NCI-H226 (cell line): ENCODE measurements at regions not wholly inside any gene's neighbourhood (a gene's known extent, or its start where the extent isn't known, plus 50 kb on each side); places are given as distances from the start of the nearest gene placed in this dataset.

Source experiments
- DNase-seq: peaks from one replicate; pipeline ENCODE4 v3.0.0-alpha.2; 2015

DNA sequence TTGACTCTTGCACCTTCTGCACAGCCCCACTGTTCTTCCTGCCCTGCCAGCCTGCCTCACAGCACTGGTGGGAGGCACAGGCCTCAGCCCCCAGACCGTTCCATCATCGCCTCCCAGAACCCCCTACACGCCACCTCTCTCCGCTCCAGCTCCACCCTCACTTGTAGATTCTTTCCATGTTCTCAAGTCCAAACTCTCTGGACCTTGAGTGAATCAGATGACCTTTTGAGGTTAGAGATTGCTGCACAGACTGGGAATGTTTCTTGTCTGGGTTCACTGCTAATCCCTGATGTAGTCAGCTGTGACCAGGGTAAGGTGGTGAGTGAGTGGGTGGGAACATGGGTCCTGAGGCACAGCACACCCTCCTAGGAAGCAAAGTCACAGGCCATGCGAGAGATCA is 272.4 kb downstream of the IRF8 start:
- peak; percentile 76 for DNase-seq

DNA sequence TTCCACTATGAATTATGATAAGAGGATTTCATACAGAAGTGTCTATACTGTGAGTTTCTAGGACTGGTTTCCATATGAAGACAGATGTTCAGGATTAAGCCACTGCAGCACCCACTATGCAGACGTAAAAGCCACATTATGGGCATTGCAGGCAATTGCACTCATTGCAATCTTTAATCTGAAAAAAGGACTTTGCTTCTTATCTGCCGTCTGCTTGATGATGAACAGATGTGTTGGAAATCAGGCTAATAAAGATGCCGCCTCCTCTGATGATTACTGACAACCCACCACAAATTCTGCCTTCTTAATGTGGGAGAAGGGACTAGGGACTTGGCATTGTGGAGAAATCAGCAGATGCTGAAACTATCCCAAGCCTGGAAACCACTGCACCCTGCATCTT is 276.9 kb downstream of the IRF8 start:
- no peak for DNase-seq

DNA sequence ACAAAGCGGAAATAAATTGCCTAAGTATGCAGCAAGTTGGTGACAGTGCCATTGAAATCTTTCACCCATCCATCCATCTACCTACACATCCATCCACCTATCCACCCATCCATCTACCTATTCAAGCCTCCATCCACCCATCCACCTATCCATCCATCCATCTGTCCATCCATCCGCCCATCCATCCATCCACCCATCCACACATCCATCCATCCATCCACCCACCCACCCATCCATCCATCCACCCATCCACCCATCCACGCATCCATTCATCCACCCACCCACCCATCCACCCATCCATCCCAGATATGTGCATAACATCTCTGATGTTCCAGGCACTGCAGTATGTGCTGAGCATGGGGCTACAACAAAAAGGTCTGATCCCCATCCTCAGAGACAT is 277.5 kb downstream of the IRF8 start:
- DNase-seq, result no peak

DNA sequence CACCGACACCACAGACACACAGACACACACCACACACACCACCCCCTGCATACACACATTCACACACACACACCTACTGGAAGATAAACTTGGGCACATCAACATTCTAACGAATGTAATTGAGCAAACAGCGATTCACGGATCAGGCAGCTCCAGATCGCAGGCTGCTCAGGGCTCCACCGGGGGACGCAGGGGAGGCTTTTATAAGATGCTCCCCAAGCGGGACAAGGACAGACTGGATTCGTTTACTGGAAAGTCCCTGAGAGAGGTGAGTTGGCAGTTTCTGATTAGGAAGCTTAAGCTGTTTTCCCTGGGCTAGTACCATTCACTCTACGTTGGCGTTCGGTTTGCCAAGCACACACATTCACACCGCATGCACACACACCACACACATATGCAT is 281.3 kb downstream of the IRF8 start:
- no peak for DNase-seq

DNA sequence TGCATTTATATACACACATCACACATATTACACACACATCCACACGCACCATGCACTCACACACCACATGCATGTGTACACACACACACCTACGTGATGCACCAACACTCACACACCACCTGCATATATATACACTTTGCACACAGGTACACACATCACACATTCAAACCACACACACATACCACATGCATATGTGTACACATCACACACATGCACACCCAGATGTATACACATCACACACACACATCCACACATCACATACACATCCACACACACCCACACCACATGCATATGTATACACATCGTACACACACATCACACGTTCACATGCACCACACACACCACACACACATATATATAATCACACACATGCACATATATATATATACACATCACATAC is 281.8 kb downstream of the IRF8 start:
- no peak for DNase-seq

DNA sequence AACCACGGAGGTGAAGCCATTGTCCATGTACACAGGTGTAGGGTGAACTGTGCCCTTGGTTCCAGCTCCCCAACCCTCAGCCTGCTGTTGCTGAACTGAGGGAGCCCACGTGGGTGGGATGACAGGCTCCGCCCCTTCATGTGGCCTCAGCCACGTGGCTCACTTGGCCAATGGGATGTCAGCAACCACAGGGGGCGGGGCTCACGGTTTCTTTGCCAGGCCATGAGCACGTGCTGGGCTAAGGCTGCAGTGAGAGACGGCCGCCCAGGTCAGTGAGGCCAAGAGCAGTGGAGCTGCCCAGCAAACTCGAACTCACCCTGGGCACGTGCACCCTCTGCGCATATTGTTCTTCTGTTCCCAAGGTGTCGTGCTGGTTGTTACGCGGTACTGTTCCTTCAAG is 282.6 kb downstream of the IRF8 start:
- DNase-seq, result no peak

DNA sequence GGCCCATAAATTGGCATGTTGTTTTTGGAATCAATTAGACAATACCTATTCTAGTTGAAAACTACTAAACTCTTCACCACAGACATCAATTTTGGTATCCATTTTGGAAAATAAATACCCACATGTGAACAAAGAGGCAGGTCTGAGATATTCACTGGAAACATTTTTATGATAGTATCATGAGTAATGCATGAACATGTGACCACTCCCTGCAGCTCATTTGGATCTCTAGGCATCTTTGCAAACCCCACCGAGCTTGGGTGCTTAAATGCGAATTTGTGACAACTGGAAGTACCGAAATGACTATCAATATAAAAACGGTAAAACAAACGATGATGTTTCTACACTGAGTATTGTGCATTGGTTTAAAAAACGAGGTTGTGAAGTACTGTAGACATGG is 285.2 kb downstream of the IRF8 start:
- no peak for DNase-seq

DNA sequence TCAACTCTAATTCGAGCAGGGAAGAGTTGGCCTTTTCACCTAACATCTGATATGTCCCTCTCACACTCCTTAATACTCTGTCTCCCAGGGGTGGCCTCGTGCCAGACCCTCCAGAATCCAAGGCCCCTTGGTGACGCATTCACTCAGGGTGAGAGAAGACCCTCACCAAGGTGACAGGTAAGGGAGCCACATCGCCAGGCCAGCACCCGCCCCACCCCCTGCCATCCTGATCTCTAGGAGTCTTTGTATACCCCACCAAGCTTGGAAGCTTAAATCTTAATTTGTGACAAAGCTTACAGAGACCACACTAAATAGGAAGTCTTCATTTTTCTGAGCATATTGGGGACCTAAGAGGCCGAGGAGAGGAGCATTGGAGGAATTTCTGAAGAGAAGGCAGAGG is 286.1 kb downstream of the IRF8 start:
- no peak for DNase-seq

DNA sequence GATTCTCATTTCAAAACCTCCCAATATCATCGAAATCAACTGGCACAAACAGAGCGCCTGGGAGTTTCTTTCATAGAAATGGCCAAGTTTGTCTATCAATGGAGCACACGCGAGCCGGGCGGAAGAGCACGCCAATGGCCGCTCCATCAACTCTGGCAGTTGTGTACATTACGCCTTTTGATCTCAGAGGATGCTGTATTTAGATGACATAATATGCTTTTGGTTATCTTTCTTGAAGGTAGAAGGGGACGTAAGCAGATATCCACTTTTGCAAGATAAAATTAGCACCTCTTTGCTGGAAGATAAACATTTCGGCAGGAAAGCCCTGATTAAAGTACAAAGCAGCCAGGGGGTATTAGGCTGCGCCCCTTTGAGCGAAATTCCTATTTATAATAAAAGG is 287.4 kb downstream of the IRF8 start:
- DNase-seq, result no peak

DNA sequence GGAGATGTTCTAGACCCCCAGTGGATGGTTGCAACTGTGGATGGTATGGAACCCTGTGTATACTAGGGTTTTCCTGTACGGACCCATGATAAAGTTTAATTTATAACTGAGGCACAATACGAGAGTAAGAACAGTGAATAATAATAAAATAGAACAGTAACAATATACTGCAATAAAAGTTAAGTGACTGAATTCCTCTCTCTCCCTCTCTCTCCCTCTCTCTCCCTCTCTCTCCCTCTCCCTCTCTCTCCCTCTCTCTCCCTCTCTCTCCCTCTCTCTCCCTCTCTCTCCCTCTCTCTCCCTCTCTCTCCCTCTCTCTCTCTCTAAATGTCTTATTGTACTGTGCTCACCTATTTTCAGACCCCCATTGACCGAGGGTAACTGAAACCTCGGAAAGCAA is 291.0 kb downstream of the IRF8 start:
- no peak for DNase-seq

DNA sequence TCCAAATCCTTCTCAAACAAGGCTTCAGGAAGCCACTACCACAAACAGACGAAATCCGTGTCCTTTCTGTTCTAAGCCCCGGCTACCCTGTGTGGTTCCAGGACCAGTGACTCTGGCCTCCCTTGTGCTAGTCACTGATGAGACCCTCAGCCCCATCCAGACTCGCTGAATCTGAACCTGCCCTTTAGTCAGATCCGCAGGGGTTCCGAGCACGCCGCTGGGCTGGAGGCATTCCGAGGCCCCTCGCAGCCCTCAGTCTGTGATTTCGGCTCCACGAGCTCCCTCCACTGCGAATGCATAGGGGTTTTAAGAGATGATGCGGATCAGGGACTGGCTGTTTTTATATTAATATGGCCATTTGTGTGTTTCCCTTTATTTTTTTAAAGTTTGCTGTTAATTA is 292.7 kb downstream of the IRF8 start:
- DNase-seq, result no peak

DNA sequence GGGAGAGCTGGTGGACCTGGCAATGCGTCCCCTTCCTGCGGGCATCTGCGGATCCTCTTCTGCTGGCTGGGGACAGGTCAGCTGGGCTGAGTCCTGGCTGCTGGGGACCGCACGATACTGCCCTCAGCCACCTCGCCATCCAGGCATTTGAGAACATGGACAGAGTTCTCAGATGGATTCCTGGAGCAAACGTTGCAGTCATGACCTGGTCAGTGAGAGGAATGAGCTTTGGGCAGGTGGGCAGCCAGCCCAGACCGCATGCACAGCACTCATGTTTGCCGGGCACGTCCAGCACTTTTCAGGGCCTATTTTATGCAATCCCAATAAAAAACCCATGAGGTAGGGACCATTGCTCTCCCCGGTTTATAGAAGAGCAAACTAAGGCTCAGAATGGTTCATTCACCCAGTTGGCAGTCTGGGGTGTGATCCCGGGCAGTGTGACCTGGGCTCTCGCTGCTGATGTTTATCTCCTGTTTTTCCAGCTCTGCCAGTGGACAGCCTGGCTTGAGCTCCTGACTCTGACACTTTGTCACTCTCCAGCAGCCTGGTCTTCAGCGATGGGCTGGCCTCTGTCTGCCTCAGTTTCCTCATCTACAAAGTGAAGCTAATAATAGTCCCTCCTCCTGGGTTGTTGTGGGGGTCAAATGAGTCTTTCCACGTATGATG is 294.7 kb downstream of the IRF8 start:
- DNase-seq, result no peak

DNA sequence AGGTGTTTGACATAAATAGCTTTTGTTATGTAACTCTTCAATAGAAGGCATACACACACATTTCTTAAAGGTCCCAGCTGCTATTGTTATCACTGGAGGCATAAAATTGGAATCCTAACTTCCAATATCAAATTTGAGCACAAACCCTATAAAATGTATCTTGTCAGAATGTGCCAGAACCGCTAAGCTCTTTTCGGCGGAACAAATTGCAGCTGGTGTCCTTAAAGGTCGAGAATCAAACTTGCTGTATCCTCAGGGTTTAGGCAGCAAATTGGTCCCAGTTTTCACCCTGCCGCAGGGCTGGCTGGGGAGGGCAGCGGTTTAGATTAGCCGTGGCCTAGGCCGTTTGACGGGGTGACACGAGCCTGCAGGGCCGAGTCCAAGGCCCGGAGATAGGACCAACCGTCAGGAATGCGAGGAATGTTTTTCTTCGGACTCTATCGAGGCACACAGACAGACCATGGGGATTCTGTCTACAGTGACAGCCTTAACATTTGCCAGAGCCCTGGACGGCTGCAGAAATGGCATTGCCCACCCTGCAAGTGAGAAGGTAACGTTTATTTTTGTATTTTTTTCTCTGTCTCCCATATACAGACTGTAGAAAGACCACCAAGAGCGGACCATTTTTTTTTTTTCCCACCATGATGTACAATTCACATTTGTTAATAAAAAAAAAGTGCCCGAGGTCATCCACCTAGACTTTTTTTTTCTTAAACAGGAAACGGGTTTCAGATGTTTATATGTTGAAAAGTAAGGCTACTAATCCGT is 297.1 kb downstream of the IRF8 start:
- no peak for DNase-seq

DNA sequence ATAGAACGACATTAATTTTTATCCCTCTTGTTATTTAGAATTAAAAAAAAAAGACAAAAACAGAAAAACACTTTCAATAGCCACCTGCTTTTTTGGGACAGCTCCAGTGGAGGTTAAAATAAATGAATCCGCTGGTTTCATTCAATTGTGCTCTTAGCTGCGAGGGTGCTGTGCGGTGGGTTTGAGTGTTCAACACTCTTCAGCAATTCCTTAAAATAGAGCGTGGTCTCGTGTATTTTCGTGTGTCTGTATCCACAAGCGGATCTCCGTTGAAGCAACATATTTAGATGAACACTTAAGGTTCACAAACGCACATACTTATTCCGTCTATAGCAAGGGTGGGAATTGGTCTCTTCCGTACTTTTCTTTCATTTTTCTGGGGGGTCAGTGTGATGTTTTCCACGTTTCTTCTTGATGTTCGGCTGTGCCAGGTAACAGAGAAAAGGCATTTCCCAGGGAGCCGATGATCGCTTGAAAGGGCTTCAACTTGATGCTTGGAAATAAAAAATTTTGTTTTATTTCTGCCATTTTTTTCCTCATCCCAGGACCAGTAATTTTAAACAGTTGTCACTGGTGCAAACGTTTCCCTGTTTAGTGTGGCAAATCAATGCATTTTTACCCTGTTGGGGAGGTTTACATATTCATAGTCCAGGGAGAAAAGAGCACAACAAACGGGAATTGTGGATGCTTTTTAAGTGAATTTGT is 297.9 kb downstream of the IRF8 start:
- DNase-seq, result no peak

DNA sequence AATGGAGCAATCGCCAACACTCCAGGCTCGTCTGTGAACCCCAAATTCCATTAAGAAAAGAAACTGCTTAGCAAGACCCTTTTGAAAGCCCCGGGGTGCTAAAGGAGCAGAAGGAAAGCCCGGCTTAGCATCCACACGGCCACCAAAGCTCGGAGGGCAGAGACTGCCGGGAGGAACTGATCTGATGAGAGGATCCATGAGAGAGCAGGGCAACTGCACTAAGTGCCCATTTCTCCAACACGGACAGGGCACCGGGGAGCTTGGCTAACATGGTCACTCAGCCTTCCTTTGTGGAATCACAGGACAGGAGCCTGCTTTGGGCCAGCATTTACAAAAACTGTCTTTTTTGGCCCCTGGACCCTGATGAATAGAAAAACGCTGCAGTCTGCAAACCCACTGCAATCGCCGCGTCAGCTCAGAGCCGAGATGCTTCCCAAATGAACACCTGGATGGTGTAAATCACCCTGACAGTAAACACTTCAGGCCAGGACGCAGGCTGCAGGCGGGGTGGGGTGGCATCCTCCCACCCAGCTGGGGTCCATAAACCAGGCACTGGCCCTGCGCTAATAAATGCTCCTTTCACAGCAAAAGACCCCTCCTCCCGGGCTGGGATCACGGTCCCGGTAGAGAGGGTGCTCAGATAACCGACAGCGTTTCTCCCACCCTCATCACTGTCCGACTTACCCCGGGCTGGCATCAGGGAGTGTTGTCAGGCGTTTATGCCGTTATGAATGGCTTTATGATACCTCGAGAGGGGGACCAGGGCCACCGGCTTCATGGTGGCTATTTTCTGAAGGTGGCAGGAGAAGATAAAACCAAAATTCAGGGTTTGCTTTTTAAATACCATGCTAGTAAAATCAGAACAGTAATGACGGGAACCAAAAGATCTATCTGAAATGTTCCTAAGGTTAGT is 299.5 kb downstream of the IRF8 start:
- DNase-seq, result no peak

DNA sequence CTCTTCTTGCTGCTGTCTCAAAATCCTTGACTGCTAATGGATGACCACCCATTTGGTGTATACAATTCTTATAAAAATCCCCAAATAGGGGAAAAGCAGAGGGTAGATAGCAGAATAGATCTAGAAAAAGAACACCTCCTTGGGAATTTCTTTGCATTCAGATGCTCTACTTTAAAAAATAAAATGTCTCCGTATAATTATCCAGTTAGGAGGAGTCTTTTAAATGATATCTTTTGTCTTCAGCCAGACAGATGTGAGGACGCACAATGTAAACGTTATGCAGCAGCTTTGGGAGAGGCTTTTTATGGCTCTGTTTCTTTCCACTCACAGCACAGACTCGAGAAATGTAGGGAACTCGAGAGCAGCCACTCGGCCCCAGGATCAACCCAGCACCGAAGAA is 300.2 kb downstream of the IRF8 start:
- no peak for DNase-seq

DNA sequence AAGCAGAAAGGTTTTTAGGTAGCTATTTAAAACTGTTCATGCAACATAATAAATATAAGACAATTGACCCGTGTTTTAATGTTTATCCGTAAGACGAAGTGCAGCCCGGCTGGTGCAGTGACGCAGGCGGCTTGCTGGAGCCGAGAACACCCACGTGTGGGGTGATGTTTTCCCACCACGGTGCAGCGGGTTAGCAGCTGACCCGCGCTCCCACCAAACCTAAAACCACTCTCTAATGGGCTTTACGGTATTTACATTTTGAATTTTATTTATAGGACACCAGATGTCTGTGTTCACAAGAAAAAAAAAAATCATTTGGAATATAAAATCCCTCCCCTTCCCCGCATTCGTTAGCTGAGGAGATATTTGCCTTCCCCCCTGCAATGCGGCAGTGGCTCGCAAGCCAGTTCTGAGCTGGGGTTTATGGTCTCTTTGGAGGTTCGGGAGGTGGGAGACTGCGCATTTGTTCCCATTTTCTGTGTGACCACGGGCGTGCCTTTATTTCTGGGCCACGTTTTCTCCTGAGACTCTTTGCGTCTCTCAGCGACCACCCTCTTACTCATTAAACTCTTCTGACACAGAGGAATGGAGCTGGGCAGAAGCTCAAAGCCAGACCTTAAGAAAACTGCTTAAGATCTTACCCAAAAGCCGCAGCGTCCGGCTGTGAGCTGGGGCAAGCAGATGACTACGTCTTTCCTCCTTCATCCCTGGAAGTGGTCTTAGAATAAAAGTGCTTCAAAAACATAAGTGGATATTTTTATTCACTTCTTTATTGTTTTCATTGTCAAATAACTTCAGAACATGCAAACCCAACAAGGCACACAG is 301.1 kb downstream of the IRF8 start:
- no peak for DNase-seq

DNA sequence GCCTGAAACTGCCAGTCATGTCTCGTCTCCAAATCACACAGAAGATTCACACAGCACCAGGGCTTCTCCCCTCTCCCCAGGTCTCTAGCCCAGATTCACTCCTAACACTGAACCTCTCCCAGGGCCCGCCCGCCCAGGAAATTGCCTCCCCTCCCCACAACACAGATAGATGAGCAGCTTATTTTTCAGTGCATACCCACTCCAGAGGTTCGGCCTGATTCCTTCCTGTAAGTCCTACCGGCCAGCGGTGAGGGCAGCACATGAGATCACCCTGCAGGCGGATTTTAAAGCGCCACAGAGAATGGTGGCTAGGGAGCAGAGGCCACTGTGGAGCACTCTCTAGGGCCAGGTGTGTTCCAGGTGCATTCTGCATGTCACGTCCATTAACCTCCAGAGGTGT is 301.8 kb downstream of the IRF8 start:
- DNase-seq, result no peak

DNA sequence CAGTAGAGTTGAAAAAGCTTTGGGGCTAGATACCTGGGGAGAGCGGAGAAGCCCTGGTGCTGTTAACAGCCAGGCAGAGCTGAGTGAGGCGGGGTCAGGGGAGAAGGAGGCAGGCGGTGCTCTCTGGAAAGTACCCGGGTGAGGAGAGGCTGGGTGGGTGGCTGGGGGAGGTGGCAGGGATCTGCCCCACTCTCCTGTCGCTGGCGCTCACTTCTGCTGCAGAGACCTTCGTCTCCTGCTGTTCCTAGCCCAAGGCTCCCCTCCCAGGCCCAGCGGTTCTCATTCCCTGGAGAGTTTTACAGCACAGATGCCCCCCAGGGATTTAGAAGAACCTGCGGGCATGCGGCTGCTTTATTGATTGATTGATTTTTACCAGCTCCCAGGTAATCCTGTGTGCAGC is 302.8 kb downstream of the IRF8 start:
- no peak for DNase-seq

DNA sequence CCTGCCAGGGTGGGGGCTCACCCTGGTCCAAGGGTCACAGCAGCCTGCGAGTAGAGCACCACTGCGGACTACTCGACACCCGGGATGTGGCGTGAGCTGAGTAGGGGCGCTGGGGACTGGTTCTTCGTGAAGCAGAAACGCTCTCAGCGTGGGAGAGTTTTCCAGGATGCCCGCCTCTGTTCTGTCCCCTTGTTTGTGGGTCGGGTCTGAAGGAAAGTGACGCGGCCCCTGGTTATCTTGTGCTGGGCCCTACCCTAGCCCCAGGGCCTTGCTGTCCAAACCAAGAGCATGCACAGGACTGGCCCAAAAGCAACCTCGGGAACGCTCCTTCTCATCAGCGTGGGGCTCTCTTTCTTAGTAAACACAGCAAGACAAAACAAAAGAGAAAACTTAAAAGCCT is 303.3 kb downstream of the IRF8 start:
- no peak for DNase-seq

DNA sequence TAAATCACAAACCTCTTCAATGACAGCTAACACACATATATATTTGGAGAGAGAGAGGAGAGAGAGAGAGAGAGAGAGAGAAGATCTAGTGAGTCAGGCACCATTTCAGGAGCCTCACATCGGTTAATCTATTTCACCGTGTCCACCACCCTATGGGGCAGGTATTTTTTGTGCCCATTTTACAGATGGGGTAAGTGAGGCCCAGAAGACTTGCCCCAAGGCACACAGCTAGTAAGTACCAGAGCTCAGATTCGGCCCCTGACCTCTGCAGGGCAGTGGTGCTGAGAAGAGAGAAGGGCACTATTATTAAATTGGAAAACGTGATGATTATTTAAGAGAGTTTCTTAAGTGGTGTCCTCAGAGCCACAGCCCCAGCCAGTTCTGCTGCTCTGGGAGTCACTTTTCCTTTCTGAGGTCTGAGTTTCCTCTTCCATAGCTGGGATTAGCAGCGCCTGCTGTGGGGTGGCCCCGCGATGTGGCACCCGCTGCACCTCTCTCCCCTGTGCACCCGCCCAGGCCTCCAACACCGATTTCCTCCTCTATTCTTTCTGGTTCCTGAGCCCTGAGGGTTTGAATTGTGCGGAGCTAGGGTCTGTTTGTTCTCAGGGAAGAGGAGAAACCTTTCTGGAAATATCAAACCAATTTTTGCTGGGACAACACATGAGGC is 303.9 kb downstream of the IRF8 start:
- DNase-seq, result no peak
